IPS DF 4.7 (cell line): ENCODE measurements at regions not wholly inside any gene's neighbourhood (a gene's known extent, or its start where the extent isn't known, plus 50 kb on each side); places are given as distances from the start of the nearest gene placed in this dataset.
"Not testable (repeated sequence)": the region's sequence is repeated elsewhere in the genome, so short reads cannot be mapped to it uniquely, and the experiment has no call there.

Experiments
- DNase-seq: peaks from one replicate; pipeline ENCODE4 v3.0.0-alpha.2; 2013; ENCODE audit warnings: low spot score; ENCODE audit errors: extremely low read depth

DNA sequence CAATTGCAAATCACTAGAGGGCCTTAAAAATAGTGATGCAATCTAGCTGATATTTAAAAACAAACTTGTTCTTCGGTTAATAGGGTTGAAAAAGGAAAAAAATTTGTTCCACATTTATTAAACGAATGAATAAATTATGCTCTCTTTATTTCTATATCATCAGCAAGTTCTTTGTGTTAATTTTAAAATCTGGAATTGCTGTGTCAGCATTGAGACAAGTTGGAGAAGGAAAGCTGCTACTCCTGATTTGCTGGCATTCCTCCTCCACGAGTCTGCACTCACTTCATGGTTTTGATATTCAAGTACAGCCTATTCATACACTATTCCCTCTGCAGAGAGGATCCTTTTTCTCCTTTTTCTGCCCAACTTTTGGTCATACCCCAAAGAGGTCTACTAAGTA, 117.6 kb downstream of the MRPL39 start:
- DNase-seq = no peak

DNA sequence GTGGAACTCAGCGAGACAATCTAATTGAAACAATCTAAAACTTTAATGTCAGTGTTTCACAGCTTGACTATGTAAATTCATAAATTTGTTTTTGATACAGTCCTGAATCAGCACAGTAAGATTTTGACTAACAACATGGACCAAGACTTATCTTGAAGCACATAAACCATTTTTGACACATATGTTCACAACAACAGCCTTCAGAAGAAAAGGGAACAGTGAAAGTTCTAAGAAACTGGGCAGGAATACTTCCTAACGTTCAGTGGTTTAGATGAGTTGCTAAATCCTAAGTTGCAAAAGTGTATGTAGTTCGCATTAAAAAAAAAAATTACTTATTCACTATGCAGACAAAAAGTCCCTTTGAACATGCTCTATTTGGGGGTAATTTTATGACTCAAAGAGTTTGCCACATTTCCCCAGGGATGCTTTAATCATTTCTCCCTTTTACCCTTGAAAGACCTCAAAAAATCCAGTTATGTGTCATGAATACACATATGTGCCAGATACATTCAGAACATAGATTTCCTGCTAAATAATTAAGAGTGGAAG, 120.2 kb downstream of the MRPL39 start:
- DNase-seq = no peak

DNA sequence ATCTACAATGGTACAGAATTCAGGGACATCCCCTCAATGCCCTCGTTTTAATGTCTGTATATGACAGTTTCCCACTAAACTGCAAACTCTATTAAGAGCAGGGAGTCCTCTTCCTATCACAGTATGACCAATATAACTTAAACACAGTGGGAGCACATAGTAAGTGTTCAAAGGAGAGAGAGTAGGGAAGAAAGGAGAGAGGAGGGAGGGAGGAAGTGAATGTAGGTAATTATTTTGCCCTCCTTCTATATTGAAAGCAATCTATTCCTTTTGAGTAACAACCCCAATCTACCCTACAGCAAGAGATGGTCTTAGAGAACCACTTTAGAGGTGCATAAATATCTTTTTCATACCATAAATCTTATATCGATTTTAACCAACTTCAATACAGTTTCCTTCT, 121.4 kb downstream of the MRPL39 start:
- no peak for DNase-seq

DNA sequence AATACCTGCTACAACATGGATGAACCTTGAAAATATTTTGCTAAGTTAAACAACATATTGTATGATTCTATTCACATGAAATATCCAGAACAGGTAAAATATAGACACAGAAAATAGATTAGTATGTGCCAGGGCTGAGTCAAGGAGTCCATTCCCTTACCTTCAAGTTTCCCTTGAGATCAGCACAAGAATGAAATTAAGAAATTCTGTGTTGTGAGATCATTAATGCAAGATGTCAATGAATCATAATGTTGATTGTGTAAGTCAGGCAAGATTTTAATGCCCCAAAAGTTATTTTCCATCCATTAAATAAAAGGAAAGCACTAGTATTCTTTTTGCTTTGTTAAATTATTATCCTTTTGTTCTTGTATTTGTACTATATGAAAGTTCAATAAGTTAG, 139.4 kb downstream of the MRPL39 start:
- DNase-seq = no peak

DNA sequence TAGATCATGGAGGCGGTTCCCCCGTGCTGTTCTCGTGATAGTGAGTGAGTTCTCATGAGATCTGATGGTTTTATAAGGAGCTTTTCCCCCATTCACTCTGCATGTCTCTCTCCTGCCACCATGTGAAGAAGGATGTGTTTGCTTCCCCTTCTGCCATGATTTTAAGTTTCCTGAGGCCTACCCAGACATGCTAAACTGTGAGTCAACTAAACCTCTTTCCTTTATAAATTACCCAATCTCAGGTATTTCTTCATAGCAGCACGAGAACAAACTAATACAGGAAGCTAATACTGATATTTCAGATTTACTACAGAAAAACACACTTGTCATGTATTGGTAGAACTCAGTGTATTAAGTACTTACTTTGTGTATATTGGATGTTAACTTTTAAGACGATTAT, 140.2 kb downstream of the MRPL39 start:
- not testable (repeated sequence) for DNase-seq

DNA sequence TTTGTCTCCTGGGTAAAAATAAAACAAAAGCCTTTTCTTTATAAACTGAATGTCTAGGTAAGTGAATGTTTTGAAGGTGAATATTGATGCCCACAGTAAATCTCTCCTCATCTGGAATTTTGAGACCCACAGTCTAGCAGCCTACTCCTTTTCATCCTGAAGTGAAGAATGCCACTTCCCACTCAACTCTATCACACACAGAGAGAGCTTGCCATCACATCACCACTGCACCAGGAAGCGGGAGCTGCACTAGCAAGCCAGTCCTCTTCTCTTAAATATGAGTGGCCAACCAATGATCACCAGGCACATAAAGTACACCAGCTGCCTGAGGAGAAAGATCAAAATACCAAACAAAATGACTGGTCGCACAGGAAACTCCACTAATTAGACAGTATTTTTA, 140.8 kb downstream of the MRPL39 start:
- DNase-seq = no peak

DNA sequence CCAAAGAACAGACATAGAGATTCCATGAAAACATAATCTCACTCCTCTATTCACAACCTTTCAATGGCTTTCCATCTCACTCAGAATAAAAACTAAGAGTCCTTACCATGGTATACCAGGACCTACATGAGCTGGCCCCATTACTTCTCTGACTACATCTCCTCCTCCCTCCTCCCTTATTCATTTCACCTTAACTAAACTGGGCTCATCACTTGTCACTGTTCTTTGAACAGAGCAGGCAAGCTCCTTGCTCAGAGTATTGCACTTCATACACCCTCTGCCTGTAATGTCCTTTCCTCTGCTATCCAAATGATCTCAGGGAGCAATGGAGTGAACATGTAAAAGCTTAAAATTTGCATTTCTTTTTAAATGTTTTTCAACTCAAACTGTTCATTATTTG, 142.0 kb downstream of the MRPL39 start:
- DNase-seq = no peak

DNA sequence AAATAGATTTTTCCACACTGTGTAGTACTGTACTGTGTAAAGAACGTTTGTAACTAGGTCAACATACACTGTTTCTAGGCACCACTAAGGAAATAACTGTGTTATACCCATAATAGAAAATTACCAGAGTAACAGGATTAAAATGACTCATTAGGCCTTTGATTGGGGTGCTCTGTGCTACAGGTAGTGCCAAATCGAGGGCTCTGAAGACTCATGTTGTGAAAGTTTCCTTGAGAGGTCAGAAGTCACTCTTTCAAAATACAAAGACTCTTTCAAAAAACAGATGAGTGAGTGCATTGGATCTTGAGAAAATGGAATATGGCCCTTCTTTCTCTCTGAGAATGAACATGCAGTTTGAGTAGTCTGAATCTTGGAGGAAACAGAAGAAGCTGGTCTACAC, 143.0 kb downstream of the MRPL39 start:
- DNase-seq = no peak

DNA sequence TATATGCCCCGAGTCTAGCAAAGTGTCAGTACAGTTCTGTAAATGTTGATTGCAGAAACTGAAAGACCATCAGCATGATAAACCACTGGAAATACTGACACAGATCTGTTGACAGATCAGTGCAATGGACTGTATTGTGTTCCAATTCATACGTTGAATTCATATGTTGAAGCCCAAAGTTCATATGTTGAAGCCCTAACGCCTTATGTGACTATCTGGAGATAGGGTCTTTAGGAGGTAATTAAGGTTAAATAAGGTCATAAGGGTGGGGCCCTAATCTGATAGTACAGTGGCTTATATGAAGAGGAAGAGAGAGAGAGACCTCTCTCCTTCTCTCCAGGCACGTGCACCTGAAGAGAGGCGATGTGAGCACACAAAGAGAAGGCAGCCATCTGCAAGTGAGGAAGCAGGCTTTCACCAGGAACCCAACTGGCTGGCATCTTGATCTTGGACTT, 144.7 kb downstream of the MRPL39 start:
- DNase-seq = no peak

DNA sequence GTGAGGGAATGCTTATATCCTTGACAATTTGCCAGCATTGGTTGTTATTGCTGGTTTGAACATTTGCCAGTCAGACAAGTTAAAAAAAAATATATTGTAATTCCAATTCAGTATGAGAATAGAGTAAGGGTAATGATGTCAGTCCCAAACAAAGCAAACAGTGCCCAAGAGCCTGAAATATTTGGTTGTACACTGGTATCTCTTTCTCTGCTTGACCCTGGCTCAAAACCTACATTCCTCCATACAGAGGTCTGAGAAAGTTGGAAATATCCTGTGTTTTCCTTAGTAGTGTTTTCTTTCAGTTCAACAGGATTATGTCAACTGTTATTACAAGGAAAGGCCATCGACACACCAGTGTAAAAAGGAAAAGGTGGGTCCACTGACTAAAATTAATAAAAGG, 145.6 kb downstream of the MRPL39 start:
- no peak for DNase-seq

DNA sequence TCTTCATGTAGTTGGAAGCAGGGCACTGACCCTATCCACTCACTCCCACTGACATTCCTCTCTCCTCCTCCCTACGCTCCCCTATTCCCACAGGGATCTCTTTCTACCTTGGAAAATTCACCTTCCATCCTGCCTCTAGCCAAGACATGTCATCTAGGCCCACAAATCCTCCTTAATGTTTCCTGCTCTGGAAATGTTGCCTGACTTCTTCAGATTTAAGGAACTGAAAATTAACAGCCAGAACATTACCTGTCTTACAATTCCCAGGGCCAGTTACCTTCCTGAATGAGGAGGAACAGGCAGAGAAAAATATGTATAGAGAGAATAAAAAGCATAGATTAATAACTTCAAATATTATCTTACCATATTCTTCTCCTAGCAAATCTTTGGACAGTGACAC, 147.3 kb downstream of the MRPL39 start:
- no peak for DNase-seq

DNA sequence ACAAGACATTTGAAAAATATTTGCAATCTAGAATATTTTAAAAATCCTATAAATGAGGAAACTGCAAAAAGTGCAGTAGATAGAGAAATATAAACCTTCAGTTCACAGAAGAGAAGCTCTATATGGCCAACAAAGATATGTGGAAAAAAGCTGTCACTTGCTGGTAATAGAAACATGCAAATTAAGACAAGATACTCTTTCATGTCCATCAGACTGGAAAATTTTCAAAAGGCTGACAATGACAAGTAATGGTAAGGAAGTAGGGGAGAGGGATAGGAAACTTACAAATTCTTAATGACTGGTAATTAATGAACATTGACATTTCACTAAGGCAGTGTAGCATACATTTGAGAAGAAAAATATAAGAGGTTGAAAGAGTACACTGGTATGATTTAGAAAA, 147.9 kb downstream of the MRPL39 start:
- DNase-seq = no peak

DNA sequence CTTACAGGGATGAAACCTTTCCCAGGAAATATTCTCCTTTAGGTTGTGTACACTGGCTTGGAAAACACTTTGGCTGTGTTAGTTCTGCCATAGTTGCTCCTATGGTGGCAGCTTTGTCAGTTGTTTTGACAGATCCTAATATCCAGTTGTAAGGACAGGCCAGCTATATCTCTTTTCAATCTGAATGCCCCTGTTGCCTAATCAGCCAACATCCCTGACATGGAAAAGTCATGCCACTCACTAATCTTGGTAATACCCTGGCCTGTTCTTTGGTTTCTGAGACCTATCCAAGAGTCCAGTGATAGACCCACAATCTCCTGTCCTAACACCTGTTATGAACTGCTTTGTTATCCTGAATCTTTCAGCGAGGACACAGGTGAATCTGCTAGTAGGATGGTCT, 148.8 kb downstream of the MRPL39 start:
- DNase-seq = no peak

DNA sequence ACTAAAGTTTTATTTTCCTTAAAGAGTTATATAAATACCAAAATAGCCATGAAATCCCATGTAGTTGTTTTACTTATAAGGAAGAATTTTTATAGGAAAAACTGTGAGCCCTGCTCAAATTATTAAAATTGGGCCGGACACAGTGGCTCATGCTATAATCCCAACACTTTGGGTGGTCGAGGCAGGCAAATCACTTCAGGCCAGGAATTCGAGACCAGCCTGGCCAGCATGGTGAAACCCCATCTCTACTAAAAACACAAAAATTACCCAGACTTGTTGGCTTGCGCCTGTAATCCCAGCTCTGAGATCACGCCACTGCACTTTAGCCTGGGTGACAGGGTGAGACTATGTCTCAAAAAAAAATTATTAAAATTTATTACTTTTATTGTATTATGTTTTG, 149.3 kb downstream of the MRPL39 start:
- DNase-seq = no peak

DNA sequence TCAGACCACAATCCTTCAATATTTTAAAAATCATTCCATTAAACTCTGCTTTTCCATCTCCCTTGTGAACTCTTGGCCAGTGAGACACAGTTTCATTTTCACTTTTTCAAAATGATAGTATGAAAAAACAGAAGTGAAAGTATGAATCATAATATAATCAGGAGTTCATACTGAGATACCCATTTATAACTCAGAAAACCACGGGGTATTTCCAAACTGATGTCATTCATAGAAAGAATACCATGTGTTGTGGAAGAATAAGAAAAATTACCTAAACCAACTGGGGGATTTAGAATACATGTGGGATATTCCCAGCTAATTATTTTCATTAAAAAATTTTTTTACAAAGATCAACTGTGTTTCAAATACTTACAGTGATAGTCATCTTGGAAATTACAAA, 149.9 kb downstream of the MRPL39 start:
- DNase-seq = no peak

DNA sequence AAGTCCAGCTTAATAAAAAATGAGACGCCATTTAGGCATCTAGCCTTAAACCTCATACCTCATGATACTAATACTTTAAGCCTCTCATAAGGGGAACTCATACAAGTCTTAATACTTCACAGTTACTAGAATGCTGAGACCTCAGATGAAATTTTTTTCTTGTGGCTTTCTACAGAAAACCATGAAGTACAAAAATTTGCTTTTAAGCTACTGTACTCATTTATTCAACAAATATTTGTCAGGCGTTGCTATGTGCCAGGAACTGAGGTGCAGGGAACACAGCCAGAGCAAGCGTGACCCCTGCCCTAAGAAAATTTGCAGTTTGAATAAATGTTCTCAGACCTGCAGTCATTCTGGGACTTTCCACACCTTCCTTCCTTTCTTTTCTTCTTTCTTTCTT, 150.6 kb downstream of the MRPL39 start:
- DNase-seq = no peak

DNA sequence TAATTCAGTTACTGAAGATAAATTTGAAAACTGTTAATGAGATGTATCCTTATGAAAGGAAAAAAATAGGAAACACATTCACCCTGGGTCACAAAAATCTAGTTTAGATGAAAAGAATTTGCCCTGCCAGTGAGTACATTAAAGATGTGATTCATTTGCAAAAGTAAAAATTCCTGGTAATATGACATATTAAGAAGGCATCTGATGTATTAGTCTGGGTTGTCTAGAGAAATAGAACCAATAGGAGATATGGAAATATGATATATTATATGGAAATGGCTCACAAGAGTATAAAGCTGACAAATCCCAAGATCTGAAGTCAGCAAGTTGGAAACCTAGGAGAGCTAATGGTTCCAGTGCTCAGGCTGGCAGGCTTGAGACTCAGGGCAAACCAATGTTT, 153.8 kb downstream of the MRPL39 start:
- no peak for DNase-seq

DNA sequence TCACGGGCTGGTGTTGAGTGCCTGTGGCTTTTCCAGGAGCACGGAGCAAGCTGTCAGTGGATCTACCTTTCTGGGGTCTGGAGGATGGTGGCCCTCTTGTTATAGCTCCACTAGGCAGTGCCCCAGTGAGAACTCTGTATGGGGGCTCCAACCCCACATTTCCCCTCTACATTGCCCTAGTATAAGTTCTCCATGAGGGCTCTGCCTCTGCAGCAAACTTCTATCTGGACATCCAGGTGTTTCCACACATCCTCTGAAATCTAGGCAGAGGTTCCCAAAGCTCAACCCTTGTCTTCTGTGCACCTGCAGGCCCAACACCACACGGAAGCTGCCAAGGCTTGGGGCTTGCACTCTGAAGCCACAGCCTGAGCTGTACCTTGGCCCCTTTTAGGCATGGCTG, 157.3 kb downstream of the MRPL39 start:
- no peak for DNase-seq

DNA sequence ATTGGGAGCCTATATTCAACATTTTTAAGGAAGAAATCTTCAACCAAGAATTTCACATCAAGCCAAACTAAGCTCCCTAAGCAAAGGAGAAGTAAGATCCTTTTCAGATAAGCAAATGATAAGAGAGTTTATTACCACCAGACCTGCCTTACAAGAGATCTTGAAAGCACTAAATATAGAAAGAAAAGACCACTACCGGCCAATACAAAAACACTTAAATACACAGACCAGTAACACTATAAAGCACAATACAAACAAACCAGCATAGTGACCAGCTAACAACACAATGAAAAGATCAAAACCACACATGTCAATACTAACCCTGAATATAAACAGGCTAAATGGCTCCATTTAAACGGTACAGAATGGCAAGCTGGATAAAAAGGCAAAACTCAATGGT, 165.4 kb downstream of the MRPL39 start:
- no peak for DNase-seq

DNA sequence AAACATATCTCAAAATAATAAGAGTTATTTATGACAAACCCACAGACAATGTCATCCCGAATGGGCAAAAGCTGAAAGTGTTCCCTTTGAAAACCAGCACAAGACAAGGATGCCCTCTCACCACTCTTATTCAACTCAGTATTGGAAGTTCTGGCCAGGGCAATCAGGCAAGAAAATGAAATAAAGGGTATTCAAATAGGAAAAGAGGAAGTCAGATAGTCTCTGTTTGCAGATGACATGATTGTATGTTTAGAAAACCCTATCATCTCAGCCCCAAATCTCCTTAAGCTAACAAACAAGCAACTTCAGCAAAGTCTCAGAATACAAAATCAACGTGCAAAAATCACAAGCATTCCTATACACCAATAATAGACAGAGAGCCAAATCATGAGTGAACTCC, 169.8 kb downstream of the MRPL39 start:
- DNase-seq = not testable (repeated sequence)

DNA sequence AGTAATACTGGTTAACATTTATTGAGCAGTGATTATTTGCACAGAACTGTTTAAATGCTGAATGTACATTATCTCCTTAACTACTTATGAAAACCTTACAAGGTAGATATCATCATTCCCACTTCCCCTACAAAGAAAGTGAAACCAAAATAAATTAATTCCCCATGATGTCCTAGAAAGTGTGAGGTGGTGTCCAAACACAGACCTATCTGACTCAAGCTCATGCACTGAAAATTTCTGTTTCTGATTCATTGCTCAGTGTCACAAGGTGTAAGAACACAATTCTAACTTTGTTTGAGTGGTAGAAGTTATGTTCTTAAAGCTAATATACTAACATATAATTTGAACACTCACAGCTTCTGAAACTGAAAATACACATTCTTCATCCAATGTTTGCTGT, 178.7 kb downstream of the MRPL39 start:
- no peak for DNase-seq

DNA sequence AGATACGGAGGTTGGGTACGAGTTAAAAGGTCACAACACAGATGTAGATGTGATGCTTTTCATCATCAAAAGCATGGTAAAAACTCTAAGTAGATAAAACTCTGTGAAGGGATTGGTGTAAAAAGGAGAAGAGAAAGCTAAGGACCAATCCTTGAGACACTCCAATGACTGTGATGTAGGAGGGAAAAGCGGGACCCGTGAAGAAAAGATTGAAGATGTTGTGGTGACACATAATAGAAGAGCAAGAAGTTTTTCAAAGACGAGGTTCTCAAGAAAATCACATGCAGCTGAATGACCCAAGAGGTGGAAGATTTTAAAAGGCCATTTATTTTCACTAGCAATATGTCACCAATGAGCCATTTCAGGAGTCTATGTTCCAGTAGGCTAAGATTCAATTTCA, 179.5 kb downstream of the MRPL39 start:
- no peak for DNase-seq

DNA sequence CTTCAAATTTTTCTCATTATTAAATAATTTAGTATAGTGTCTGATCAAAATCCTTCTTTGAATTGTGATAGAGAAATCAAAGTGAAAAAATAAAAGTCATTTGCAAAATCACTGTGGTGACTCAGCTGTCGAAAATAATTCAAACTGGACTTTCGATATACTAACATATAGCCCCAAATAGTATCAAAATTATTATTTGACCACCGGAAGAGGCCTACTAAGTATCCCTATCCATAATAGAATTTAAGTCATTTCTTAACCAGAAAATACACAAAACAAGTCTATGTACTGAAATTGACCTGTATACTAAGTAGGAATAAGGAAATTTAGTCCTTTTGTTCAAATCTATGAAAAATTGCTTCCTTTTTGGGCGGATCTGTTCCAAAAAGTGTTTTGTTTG, 180.7 kb downstream of the MRPL39 start:
- DNase-seq = no peak

DNA sequence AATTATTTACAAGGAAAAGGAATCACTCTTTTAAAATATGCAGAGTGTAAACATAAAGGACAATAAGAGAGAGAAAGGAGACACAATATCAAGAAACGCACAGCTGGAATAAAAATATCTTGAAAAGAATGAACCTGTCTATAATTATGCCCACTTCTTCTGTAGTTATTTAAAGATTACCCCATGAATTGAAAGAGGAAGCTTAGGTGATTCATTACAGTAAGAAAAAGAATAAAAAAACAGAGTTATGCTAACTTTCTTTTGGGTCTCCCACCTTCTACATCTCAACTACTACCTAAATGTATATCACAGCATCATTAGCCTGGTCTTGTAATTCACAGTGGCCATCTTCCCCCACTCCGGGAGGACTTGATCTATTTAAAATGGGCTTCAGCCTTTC, 182.1 kb downstream of the MRPL39 start:
- no peak for DNase-seq
